GM23338 (cell line): ENCODE measurements at regions not wholly inside any gene's neighbourhood (a gene's known extent, or its start where the extent isn't known, plus 50 kb on each side); places are given as distances from the start of the nearest gene placed in this dataset.

Source experiments
- ATAC-seq: fragments of 200-7000 bp; cut with Tn5 transposase; 3 replicates; pipeline ENCODE4 v1.9.1; 2020
- DNase-seq: peaks from one replicate; pipeline ENCODE4 v3.0.0-alpha.2; 2015; ENCODE audit warnings: low spot score
- H2AFZ ChIP-seq: fragments of 200-600 bp; sonication (generic); 2 replicates; pipeline ENCODE4 v1.8.0; 2016; ENCODE audit warnings: antibody characterized with exemption, mild to moderate bottlenecking, moderate library complexity
- H3F3A ChIP-seq: fragments of 200-600 bp; sonication (generic); replicated peaks from 2 replicates; pipeline ENCODE4 v1.8.0; 2017; ENCODE audit warnings: antibody characterized with exemption, mixed run types, low read depth
- H3K27ac ChIP-seq: fragments of 200-600 bp; sonication (generic); 2 replicates; pipeline ENCODE4 v1.6.1; 2016; ENCODE audit warnings: low read depth
- H3K27me3 ChIP-seq: fragments of 200-600 bp; sonication (generic); 2 replicates; pipeline ENCODE4 v1.8.0; 2016; ENCODE audit warnings: mild to moderate bottlenecking, mixed run types, moderate library complexity; ENCODE audit not compliant: insufficient read depth
- H3K36me3 ChIP-seq: fragments of 200-600 bp; sonication (generic); 2 replicates; pipeline ENCODE4 v1.8.0; 2016; ENCODE audit warnings: mild to moderate bottlenecking; ENCODE audit not compliant: insufficient read depth
- H3K4me1 ChIP-seq: fragments of 200-600 bp; sonication (generic); 2 replicates; pipeline ENCODE4 v1.8.0; 2016; ENCODE audit warnings: mild to moderate bottlenecking, moderate library complexity; ENCODE audit not compliant: insufficient read depth
- H3K4me2 ChIP-seq: fragments of 200-600 bp; sonication (generic); 2 replicates; pipeline ENCODE4 v1.7.1; 2017; ENCODE audit warnings: mixed run types
- H3K4me3 ChIP-seq: fragments of 200-600 bp; sonication (generic); 2 replicates; pipeline ENCODE4 v1.6.1; 2016; ENCODE audit warnings: mixed run types
- H3K79me2 ChIP-seq: fragments of 200-600 bp; sonication (generic); replicated peaks from 2 replicates; pipeline ENCODE4 v1.8.0; 2017; ENCODE audit warnings: mild to moderate bottlenecking; ENCODE audit not compliant: insufficient read depth
- H3K9me2 ChIP-seq: fragments of 200-600 bp; sonication (generic); 2 replicates; pipeline ENCODE4 v1.8.0; 2017; ENCODE audit not compliant: insufficient read depth
- H4K20me1 ChIP-seq: fragments of 200-600 bp; sonication (generic); replicated peaks from 2 replicates; pipeline ENCODE4 v1.8.0; 2017; ENCODE audit warnings: mild to moderate bottlenecking; ENCODE audit not compliant: insufficient read depth
- H3K27ac Mint-ChIP-seq: 2 replicates; pipeline ENCODE4 v1.8.0; 2020; ENCODE audit warnings: inconsistent platforms, mild to moderate bottlenecking, moderate library complexity, mixed read lengths
- H3K27me3 Mint-ChIP-seq: 3 replicates; pipeline ENCODE4 v1.8.0; 2022; ENCODE audit warnings: low read depth, mild to moderate bottlenecking, moderate library complexity, mixed read lengths, inconsistent platforms; ENCODE audit not compliant: insufficient read depth, poor library complexity
- H3K36me3 Mint-ChIP-seq: 3 replicates; pipeline ENCODE4 v1.8.0; 2021; ENCODE audit warnings: low read depth, mild to moderate bottlenecking, inconsistent platforms, moderate library complexity, mixed read lengths
- H3K4me1 Mint-ChIP-seq: 3 replicates; pipeline ENCODE4 v1.8.0; 2020; ENCODE audit warnings: mild to moderate bottlenecking, inconsistent platforms, mixed read lengths
- H3K4me3 Mint-ChIP-seq: 3 replicates; pipeline ENCODE4 v1.8.0; 2021; ENCODE audit warnings: moderate library complexity, mild to moderate bottlenecking, inconsistent platforms, mixed read lengths
- H3K9me3 Mint-ChIP-seq: 3 replicates; pipeline ENCODE4 v1.8.0; 2020; ENCODE audit warnings: moderate library complexity, mild to moderate bottlenecking, inconsistent platforms, mixed read lengths
- CREB1 ChIP-seq: fragments of 250-450 bp; sonication (Bioruptor Pico); IDR thresholded peaks from 2 replicates; pipeline ENCODE4 v1.5.0; 2020; ENCODE audit warnings: low read depth, mild to moderate bottlenecking, moderate library complexity
- ETS1 ChIP-seq: IDR thresholded peaks from 2 replicates; pipeline ENCODE4 v1.6.1; 2016; ENCODE audit warnings: antibody characterized with exemption
- EZH2 ChIP-seq: fragments of 200-600 bp; sonication (generic); IDR thresholded peaks from one replicate; pipeline ENCODE4 v1.8.0; 2017; ENCODE audit warnings: antibody characterized with exemption, mild to moderate bottlenecking, low read depth; ENCODE audit not compliant: unreplicated experiment
- EZH2phosphoT487 ChIP-seq: fragments of 200-600 bp; sonication (generic); IDR thresholded peaks from one replicate; pipeline ENCODE4 v1.8.1; 2018; ENCODE audit warnings: antibody characterized with exemption; ENCODE audit not compliant: unreplicated experiment
- JUNB ChIP-seq: IDR thresholded peaks from one replicate; pipeline ENCODE4 v1.6.1; 2016; ENCODE audit warnings: antibody characterized with exemption; ENCODE audit not compliant: unreplicated experiment
- NANOG ChIP-seq: IDR thresholded peaks from 2 replicates; pipeline ENCODE4 v1.6.1; 2016; ENCODE audit warnings: antibody characterized with exemption, borderline replicate concordance
- POLR2AphosphoS5 ChIP-seq: IDR thresholded peaks from 2 replicates; pipeline ENCODE4 v1.6.1; 2016; ENCODE audit warnings: antibody characterized with exemption, low read depth
- STAT1 ChIP-seq: IDR thresholded peaks from one replicate; pipeline ENCODE4 v1.6.1; 2016; ENCODE audit warnings: antibody characterized with exemption; ENCODE audit not compliant: unreplicated experiment
- ZNF114 ChIP-seq: fragments of 250-450 bp; sonication (Bioruptor Pico); IDR thresholded peaks from 2 replicates; pipeline ENCODE4 v1.5.0; 2020; ENCODE audit warnings: mild to moderate bottlenecking, moderate library complexity
- ZNF331 ChIP-seq: fragments of 250-450 bp; sonication (Bioruptor Pico); IDR thresholded peaks from 2 replicates; pipeline ENCODE4 v1.5.0; 2020; ENCODE audit warnings: low read depth, mild to moderate bottlenecking, moderate library complexity
- TF ChIP-seq, protein P1 (sequence below): IDR thresholded peaks from one replicate; pipeline ENCODE4 v1.6.1; 2018; ENCODE audit warnings: antibody characterized with exemption; ENCODE audit not compliant: unreplicated experiment

GRCh38 chr12:42643881-42644579, 54.5 kb upstream of the PRICKLE1 start (continued):
- TF ChIP-seq NANOG: no peak
- TF ChIP-seq ETS1: no peak
- no peak for TF ChIP-seq CREB1 (CRISPR knock-in tag)
- no peak for TF ChIP-seq ZNF114 (CRISPR knock-in tag)

DNA sequence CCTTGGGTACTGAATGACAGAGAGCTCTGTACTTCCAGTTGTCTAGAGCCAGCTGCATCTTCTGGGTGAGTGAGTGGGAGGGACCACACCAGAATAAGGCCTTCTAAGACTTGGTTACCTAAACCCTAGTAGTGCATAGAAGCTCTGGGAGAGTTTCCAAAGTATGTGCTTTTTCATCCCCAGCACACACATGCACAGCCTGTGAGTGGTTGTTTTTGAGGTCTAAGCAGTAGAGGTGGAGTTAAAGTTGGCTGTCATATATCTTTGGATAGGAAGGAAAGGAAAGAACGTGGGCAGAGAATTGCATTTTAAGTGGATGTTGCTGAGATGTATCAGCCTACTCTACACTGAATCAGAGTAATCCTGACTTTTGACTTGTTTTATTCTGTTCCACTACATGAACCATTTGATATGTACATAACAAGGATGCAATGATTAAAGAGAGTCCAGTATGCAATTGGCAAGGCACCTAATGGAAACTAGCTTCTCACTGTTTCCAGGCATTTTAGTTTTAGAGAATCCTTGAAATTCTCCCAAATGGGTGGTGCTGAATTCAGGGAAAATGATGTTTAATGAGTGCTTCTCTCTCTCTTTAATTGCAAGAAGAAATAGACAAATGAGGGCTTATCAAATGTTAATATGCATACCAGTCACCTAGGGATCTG, 51.8 kb upstream of the PRICKLE1 start:
- no peaks in the 10 kb centered on the region for H3K36me3 ChIP-seq
- no peaks in the 10 kb centered on the region for H3K9me3 Mint-ChIP-seq
- no peak overlapping the region for H3K27ac Mint-ChIP-seq
- no peak for TF ChIP-seq ZNF331 (CRISPR knock-in tag)
- TF ChIP-seq, protein P1, sequence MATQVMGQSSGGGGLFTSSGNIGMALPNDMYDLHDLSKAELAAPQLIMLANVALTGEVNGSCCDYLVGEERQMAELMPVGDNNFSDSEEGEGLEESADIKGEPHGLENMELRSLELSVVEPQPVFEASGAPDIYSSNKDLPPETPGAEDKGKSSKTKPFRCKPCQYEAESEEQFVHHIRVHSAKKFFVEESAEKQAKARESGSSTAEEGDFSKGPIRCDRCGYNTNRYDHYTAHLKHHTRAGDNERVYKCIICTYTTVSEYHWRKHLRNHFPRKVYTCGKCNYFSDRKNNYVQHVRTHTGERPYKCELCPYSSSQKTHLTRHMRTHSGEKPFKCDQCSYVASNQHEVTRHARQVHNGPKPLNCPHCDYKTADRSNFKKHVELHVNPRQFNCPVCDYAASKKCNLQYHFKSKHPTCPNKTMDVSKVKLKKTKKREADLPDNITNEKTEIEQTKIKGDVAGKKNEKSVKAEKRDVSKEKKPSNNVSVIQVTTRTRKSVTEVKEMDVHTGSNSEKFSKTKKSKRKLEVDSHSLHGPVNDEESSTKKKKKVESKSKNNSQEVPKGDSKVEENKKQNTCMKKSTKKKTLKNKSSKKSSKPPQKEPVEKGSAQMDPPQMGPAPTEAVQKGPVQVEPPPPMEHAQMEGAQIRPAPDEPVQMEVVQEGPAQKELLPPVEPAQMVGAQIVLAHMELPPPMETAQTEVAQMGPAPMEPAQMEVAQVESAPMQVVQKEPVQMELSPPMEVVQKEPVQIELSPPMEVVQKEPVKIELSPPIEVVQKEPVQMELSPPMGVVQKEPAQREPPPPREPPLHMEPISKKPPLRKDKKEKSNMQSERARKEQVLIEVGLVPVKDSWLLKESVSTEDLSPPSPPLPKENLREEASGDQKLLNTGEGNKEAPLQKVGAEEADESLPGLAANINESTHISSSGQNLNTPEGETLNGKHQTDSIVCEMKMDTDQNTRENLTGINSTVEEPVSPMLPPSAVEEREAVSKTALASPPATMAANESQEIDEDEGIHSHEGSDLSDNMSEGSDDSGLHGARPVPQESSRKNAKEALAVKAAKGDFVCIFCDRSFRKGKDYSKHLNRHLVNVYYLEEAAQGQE: no peak
- no peak for TF ChIP-seq STAT1
- peaks cover 2% of the 10 kb centered on the region; the same call in 2 of the 3 replicates for H3K4me1 Mint-ChIP-seq
- H3K4me1 ChIP-seq: no peaks in the 10 kb centered on the region
- no peaks in the 10 kb centered on the region for H4K20me1 ChIP-seq
- no peak overlapping the region for H3K4me2 ChIP-seq
- H3K4me3 ChIP-seq: no peak overlapping the region
- no peaks in the 10 kb centered on the region for H3K79me2 ChIP-seq
- no peak overlapping the region for H3K27ac ChIP-seq
- no peaks in the 10 kb centered on the region for H3K36me3 Mint-ChIP-seq
- peaks cover 3% of the 10 kb centered on the region for H3K27me3 Mint-ChIP-seq
- no peak overlapping the region for H3K4me3 Mint-ChIP-seq
- H3F3A ChIP-seq: no peaks in the 10 kb centered on the region
- no peaks in the 10 kb centered on the region for H3K9me2 ChIP-seq
- ATAC-seq (no peak), DNase-seq (no peak)
- no peak overlapping the region for H2AFZ ChIP-seq
- H3K27me3 ChIP-seq: no peaks in the 10 kb centered on the region

DNA sequence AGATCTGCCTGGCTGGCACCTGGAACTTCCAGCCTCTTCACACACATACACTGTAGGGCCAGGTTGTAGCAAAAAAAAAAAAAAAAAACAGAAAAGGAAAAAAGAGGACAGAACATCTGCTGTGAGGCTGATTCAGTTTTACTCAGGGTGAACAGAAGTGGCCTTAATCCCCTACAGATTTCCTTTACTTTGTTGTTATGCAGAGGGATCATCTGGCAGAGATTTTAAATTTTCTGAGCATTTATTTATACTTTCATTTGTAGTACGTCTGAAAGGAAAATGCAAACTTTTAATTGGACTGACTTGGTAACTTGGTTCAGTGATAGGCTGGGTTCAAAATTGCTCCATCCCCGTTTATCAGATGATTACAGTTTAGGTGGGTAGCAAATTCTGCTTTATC, 50.8 kb upstream of the PRICKLE1 start:
- Mint-ChIP-seq H3K27me3 (peaks cover 3% of the 10 kb centered on the region), H3K4me1 (peaks cover 2% of the 10 kb centered on the region; the same call in 2 of the 3 replicates), H3K36me3 (no peaks in the 10 kb centered on the region), H3K4me3 (no peak overlapping the region), H3K9me3 (no peaks in the 10 kb centered on the region), H3K27ac (no peak overlapping the region)
- H3K27ac ChIP-seq: no peak overlapping the region
- DNase-seq: no peak
- no peaks in the 10 kb centered on the region for H4K20me1 ChIP-seq
- no peaks in the 10 kb centered on the region for H3K4me1 ChIP-seq
- no peak overlapping the region for H3K4me3 ChIP-seq
- ATAC-seq: no peak
- H2AFZ ChIP-seq: 0 out of 2 replicates have a peak overlapping the region, but pooled peaks have one; percentile 47
- no peaks in the 10 kb centered on the region for H3F3A ChIP-seq
- H3K9me2 ChIP-seq: no peaks in the 10 kb centered on the region
- H3K36me3 ChIP-seq: no peaks in the 10 kb centered on the region
- H3K27me3 ChIP-seq: no peaks in the 10 kb centered on the region
- H3K79me2 ChIP-seq: no peaks in the 10 kb centered on the region
- no peak overlapping the region for H3K4me2 ChIP-seq
- TF ChIP-seq EZH2phosphoT487 (no peak), POLR2AphosphoS5 (no peak), CREB1 (CRISPR knock-in tag) (no peak), NANOG (no peak), EZH2 (no peak), ZNF331 (CRISPR knock-in tag) (no peak), ZNF114 (CRISPR knock-in tag) (no peak), ETS1 (no peak), STAT1 (no peak), JUNB (no peak)
- TF ChIP-seq, protein P1: no peak
